ENCODE measurements at regions not wholly inside any gene's neighbourhood (a gene's known extent, or its start where the extent isn't known, plus 50 kb on each side); places are given as distances from the start of the nearest gene placed in this dataset.

GRCh38 chr5:69042915-69043654, 50.7 kb upstream of the SLC30A5 start (continued):
- peak; percentile 89 to 91 for TF ChIP-seq RAD21 (CRISPR knock-in tag; conservative IDR thresholded peaks at IDR 0.05 in 1 of 2, IDR thresholded peaks at IDR 0.05 in 1 of 2)
- no peak for TF ChIP-seq GTF2A2 (tag; IDR thresholded peaks at IDR 0.05)
- TF ChIP-seq HDAC3 (IDR thresholded peaks at IDR 0.05; ENCODE audit: borderline replicate concordance, partially characterized antibody) = no peak
- peak; percentile 39 for TF ChIP-seq C11orf30 (IDR thresholded peaks at IDR 0.05; ENCODE audit: low read depth)
- TF ChIP-seq ZNF592 (IDR thresholded peaks at IDR 0.05) = 0 out of 2 replicates have a peak, but pooled peaks have one; percentile 40

GRCh38 chr5:69043655-69043996, 50.2 kb upstream of the SLC30A5 start:
- no TSS peak for BruUV-seq (replicated peaks)
- ATAC-seq (no peak), DNase-seq (ENCODE audit: extremely low read depth in 1 of 4, low spot score in 3 of 4) (no peak), FAIRE-seq (no peak)
- H3K4me2 ChIP-seq (ENCODE audit: insufficient read depth, low read length) = no peak overlapping the region
- WGBS (ENCODE audit: insufficient coverage, low coverage, missing lambda C conversion rate) = 74% methylated on average over 2 of the region's 2 CpGs
- in situ Hi-C loops (cut with MboI) = no loop called here
- H3K4me1 ChIP-seq (replicated peaks in 1 of 2; ENCODE audit: control insufficient read depth in 2 of 2, insufficient read depth in 2 of 2, low read length in 2 of 2) = peaks cover 4 to 26% of the 10 kb centered on the region in 2 experiments; a peak in 3 of 5 replicates
- H2AFZ ChIP-seq (ENCODE audit: low read depth, low read length) = peak overlapping the region; percentile 97
- H3K4me3 ChIP-seq = no peak overlapping the region
- H3K36me3 ChIP-seq (ENCODE audit: control insufficient read depth, insufficient read depth, low read length) = no peaks in the 10 kb centered on the region
- intact Hi-C loops (cut with micrococcal nuclease) = loop anchor here (1.0 to 2.0 kb wide), 3 partner anchors 40 to 325 kb away; partner anchors contain the start of genes AK6, RAD17 and TAF9
- no peaks in the 10 kb centered on the region for H3K9me1 ChIP-seq (ENCODE audit: control insufficient read depth, insufficient read depth, low read length)
- no peaks in the 10 kb centered on the region for H3K79me2 ChIP-seq (ENCODE audit: control insufficient read depth, insufficient read depth, low read length)
- H4K20me1 ChIP-seq (replicated peaks; ENCODE audit: control insufficient read depth, insufficient read depth, low read length) = no peaks in the 10 kb centered on the region
- no peaks in the 10 kb centered on the region for H3K9me3 ChIP-seq (replicated peaks; ENCODE audit: control insufficient read depth, insufficient read depth, low read depth, low read length)
- no peak overlapping the region for H3K27ac ChIP-seq (ENCODE audit: extremely low read depth, low read depth, low read length)
- CTCF ChIA-PET (ENCODE audit: low intra/inter-chr PET ratio) = no interaction called here
- TF ChIP-seq NFIC (IDR thresholded peaks at IDR 0.05) (peak; percentile 37; the same call in 1 of the 2 replicates), E2F3 (CRISPR knock-in tag; IDR thresholded peaks at IDR 0.05) (no peak), ZNF57 (CRISPR knock-in tag; IDR thresholded peaks at IDR 0.05) (no peak)
- POLR2A ChIA-PET = interaction anchor here (1.0 kb wide), 1 partner anchor 9 kb away, joined by 3 read pairs; no protein-coding TSS in a partner anchor
- no peaks in the 10 kb centered on the region for H3K27me3 ChIP-seq (ENCODE audit: control insufficient read depth in 2 of 2, insufficient read depth in 2 of 2, low read length in 2 of 2)
- H3K9ac ChIP-seq (ENCODE audit: insufficient read depth in 1 of 2, low read depth in 2 of 2, low read length in 2 of 2) = no peak overlapping the region

Measured in K562 (cell line).